GM18951 (cell line): ENCODE measurements at regions not wholly inside any gene's neighbourhood (a gene's known extent, or its start where the extent isn't known, plus 50 kb on each side); places are given as distances from the start of the nearest gene placed in this dataset.

Source experiments
- POLR2A ChIP-seq: IDR thresholded peaks from 4 replicates; pipeline ENCODE4 v1.6.1; 2011; ENCODE audit warnings: mild to moderate bottlenecking; ENCODE audit not compliant: insufficient read length, insufficient read depth; ENCODE audit errors: extremely low read depth
- in situ Hi-C: fragments of 300-500 bp; cut with MboI; formaldehyde crosslinking; loops from one replicate; pipeline ENCODE4 v1.12.0; 2022; ENCODE audit warnings: low sequenced_read_pairs, mixed read lengths, inconsistent platforms; ENCODE audit not compliant: unreplicated experiment

DNA sequence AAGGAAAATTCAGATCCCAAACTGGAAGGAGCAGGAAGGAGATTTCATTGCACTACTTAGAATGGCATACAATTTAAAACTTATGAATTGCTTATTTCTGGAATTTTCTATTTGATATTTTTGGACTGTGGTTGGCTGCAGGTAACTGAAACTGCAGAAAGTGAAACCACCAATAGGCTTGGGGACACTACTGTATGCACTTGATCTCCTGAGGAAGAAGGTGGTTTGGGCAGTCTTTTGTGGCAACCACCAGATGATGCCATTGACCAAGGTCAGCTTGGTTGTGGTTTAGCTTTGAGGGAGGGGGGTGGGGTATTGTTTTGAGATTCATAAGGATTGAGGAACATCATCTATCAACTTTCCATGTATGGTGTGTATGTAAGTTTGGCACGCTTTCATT lies 209.5 kb upstream of the STXBP6 start:
- TF ChIP-seq POLR2A: no peak
- in situ Hi-C loops: no loop called here

DNA sequence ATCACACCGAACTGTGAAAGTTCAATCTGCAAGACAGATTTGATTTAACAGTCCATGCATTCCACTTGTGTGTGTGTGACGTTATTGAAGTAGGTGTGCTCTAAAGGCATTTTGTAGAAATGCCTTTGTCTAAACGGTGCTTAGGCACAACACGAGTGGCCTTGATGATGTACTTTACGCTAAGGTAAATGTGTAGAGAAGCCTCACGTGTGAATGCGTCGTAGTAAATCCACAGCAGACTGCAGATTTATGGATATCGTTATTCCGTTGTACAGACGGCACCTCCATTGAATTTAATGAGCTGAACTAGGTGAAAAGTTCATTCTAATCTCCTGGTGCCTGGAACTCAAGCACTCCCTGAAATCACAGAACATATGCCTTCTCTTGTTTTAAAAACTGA lies 202.8 kb upstream of the STXBP6 start:
- no peak for TF ChIP-seq POLR2A
- in situ Hi-C loops: no loop called here

DNA sequence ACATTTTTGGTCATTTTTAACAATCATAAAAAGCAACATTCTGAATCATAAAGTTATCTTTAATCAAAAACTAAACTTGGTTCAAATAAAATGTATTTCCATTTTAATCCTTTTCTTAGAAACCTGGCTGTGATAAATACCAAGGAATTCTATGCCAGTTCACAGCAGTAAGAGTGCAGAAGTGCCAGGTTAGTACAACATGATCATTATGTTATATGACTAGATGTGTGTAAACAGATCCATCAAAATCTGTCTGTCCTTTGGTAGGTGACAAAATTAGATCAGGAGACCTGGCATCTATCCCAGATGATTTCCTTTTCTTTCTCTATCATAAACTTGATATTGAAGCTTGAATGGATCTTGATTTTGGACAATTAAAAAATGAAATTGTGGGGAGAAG lies 200.6 kb upstream of the STXBP6 start:
- TF ChIP-seq POLR2A: no peak
- in situ Hi-C loops: no loop called here

DNA sequence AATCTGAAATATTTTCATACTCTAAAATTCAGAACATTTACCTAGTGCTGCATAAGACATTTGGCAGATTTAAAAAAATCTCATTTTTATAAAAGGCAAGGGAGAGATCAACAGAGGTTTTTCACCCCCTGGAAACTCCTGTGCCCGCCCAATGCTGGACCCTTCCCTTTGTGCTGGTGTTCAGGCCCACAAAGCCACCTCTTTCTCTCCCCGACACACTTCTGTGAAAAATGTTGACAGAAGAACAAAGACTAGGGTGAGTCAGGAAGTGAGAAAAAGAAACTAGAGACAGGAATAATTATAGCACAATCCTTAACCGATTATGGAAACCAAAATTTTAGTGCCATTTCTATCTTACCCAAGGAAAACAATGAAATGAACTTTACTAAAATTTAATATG lies 197.7 kb upstream of the STXBP6 start:
- TF ChIP-seq POLR2A: no peak
- in situ Hi-C loops: no loop called here

DNA sequence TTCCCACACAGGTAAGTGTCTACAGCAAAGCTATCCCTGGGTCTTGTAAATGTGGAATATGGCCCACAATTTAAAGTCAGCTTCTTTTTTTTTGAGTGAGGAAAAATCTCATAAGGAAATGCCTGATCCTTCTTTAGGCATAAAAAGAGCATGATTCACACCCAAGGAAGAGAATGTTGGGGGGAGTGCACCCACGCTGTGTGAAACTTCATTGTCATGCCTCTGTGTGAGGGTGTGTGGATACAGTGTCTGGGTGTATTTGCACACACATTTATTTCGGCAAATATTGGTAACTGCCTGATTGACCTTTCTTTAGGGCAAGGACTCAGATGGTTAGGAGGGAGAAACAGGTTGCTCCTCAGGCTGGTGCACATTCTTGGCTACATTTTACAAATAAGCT lies 196.8 kb upstream of the STXBP6 start:
- no peak for TF ChIP-seq POLR2A
- in situ Hi-C loops: no loop called here

DNA sequence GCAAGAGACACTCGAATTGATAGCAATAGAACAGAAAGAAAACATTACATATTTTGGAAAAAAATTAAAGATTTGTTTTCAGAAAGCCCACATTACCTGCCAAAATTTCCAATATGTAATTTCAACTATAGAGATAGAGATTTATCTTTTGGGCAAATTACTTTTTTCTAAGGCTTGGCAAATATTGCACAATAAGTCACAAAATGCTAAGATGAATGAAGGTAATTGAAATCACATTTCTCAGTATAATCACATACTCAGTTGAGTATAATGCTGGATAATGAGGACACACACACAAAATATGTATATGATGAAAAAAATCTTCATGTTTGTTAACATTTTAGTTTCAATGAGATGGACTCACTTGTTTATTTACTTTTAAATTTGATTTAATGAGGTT lies 189.2 kb upstream of the STXBP6 start:
- in situ Hi-C loops: no loop called here
- no peak for TF ChIP-seq POLR2A

DNA sequence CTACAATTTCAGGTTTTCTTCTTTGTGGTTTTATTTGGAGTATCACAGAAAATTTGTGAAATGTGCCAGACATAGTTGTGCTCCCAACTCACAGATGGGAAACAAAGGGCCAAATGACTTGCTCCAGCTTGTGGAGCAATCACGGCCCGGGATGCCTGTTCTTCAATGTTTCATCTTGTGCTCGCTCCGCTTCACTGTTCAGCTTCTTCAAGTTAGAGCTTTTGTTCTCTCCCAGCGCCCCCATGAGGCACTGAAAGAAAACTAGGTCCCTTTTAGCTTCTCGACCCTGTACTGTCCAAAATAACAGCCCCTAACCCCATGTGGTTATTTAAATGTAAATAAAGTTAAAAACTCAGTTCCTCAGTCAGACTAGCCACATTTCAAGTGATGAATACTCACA lies 187.9 kb upstream of the STXBP6 start:
- TF ChIP-seq POLR2A: no peak
- in situ Hi-C loops: no loop called here

DNA sequence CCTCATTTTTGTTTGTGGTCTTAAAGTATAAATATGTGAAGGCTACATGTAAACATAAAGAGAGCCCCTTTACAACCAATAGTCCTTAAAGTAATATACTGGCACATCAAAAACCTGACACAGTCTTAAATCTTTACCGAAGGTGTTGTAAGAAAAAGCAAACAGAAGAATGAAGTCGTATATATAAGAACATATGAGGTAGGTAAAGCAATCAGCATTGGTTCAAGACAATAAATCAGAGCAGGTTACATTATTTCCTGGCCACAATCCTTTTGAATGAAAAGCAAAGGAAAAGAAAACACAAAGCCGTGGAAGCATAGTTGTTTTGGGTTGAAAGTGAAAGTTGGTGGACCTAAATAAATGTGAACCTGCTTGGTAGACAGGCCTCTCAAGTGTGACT lies 183.7 kb upstream of the STXBP6 start:
- no peak for TF ChIP-seq POLR2A
- in situ Hi-C loops: no loop called here

DNA sequence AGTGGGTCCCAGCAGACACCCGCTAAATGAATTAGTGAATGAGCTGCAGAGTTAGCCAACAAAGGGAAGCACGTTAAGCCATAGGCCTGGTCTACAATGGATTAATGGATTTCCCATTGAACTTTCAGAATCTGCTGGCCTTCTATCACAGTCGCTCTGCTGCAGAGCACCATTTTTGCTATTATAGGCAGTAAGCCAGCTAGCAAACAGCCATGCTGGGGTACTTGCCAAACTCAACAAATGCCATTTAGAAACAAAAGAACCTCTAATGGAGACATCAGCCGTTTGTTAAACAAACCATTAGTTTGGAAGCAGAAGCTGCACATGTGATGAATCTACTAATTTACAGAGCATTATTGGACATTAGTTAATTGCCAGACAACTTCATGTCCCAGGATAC lies 181.1 kb upstream of the STXBP6 start:
- TF ChIP-seq POLR2A: no peak
- in situ Hi-C loops: no loop called here

DNA sequence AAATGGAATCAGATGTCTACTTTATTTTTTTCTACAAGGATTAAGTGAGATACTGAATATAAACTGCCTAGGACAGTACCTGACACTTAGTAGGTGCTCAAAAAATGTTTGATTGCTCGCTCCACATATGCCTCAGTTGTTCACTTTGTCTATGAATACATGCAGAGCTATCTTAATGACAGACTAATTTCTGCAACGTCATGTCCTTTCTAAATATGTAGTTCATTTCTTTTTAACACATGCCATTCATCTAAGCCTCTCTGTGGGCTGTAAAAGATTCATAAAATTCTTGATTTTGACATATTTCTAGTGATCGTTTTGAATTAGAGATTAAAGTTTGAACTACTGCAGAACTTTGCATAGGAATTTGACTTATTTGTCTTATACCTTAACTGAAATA lies 176.3 kb upstream of the STXBP6 start:
- no peak for TF ChIP-seq POLR2A
- in situ Hi-C loops: no loop called here

DNA sequence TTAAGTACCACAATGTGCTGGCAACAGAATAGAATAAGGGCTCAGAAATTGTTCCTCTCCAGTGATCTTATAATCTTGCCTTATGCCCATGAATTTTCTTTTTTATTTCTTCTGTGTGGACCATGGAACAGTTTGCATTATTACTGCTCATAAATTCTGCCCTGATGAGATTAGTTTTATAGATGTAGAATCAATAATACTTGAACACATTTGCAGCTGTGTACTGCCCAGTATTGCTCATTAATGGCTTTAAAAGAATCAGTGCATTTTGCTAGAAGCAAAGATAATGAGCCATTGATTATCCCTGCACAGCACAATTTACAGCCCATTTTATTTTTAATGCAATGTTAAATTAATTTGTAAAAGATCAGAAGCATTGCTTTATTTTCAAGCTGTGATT lies 172.3 kb upstream of the STXBP6 start:
- TF ChIP-seq POLR2A: no peak
- in situ Hi-C loops: no loop called here

DNA sequence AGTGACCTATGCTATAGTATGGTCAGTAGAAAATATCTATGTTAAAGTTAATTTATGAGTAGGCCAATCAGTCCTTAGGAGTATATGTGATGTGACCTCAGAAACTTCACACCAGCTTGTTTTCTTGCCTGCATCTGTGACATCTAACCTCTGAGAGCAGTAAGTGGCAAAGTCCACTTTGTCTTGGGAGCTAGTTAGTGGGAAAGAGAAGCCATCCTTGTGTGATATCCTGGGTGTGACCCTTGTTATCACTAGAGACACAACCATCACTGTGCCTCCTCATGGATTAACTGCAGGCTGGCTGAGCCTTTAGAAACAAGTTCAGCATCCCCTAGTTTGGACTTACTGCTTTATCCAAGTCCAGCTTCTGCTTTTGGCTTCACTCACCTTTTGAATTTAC lies 170.6 kb upstream of the STXBP6 start:
- TF ChIP-seq POLR2A: no peak
- in situ Hi-C loops: no loop called here

DNA sequence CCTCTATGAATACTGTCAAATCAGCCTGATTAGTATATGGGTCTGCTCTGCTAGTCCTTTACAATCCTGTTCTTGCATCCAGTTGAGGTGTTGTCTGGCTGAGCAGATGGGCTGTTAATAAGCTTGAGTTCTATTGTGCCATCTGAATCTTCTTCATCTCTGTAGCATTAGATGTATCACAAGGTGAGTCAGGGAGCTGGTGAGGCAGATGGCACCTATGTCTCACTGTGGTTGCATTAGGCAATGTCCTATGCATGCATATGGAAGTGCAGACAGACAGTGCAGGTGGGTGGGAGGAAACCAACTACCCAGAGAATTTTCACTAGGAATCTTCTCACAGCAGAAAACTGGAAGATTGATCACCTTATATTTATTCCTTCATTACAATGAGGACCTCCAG lies 165.7 kb upstream of the STXBP6 start:
- TF ChIP-seq POLR2A: no peak
- in situ Hi-C loops: no loop called here

DNA sequence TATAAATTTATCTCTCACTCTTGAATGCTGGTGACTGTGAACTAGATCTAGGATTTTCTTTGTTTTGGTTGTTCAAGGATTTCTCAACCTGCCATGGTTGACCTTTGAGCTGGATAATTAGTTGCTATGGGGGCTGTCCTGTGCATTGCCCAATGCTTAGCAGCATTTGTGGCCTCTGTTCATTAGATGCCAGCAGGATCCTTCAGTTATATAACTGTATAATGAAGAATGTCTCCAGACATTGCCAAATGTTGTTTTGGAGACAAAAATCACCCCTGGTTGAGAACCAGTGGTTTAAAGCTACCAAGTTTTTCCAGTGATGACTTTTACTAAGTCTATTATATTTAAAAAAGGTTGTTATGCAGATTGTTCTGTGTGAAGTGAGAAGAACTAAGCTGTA lies 147.9 kb upstream of the STXBP6 start:
- in situ Hi-C loops: no loop called here
- no peak for TF ChIP-seq POLR2A

DNA sequence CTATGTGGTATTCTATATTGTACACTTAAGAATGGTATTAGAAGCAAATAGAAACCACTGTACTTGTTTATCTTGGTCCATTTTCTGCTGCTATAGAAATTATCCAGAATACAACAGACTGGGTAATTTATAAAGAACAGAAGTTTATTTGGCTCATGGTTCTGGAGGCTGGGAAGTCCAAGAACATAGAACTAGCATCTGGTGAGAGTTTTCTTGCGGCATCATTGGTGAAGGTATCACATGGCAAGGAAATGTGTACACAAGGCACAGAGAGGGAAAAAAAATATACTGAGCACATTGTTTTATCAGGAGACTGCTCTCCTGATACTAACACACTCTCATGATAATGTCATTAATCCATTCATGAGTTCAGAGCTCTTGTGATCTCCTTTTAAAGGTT lies 130.3 kb upstream of the STXBP6 start:
- no peak for TF ChIP-seq POLR2A
- in situ Hi-C loops: no loop called here
